ENCODE measurements at regions not wholly inside any gene's neighbourhood (a gene's known extent, or its start where the extent isn't known, plus 50 kb on each side); places are given as distances from the start of the nearest gene placed in this dataset.

DNA sequence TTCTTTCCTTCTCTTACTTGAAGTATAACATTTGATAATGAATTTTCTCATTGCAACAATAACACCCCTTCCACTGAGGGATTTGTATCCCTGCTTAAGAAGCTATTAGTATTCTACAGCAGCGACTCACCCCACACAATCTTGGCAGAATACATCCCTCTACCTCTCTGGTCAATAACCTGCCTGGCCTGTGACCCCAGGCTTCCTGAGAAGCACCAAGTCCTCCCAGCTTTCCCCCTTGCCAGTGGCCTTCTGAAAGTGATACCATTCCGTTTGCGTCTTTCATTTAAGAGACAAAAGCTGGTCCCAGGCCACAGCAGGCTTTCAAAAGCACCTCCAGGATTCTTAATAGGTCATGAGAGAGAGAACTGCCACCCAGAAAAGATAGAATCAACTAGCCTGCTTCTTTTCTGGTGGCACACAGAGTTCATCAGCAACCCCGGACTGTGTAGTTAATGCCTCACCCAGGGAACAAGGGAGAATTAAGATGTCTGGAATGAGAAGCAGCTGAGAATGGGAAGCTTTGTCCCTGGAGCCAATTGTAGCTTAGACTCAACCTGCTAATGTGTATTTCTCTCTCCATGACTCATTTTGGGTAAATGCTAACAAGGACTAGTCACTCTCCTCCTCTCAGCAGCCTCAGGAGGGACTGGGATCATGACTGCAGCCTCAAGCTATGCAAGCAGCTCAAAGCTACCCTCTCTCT is 101.0 kb upstream of the CPNE4 start:
- TF ChIP-seq EP300 (IDR thresholded peaks at IDR 0.05) (no peak), POLR2AphosphoS5 (IDR thresholded peaks at IDR 0.05) (no peak)
- TF ChIP-seq, protein P1, sequence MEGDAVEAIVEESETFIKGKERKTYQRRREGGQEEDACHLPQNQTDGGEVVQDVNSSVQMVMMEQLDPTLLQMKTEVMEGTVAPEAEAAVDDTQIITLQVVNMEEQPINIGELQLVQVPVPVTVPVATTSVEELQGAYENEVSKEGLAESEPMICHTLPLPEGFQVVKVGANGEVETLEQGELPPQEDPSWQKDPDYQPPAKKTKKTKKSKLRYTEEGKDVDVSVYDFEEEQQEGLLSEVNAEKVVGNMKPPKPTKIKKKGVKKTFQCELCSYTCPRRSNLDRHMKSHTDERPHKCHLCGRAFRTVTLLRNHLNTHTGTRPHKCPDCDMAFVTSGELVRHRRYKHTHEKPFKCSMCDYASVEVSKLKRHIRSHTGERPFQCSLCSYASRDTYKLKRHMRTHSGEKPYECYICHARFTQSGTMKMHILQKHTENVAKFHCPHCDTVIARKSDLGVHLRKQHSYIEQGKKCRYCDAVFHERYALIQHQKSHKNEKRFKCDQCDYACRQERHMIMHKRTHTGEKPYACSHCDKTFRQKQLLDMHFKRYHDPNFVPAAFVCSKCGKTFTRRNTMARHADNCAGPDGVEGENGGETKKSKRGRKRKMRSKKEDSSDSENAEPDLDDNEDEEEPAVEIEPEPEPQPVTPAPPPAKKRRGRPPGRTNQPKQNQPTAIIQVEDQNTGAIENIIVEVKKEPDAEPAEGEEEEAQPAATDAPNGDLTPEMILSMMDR (IDR thresholded peaks at IDR 0.05): no peak

Data from stomach (tissue), 4 donors.